HS-5 (cell line): ENCODE measurements at regions not wholly inside any gene's neighbourhood (a gene's known extent, or its start where the extent isn't known, plus 50 kb on each side); places are given as distances from the start of the nearest gene placed in this dataset.
"Not testable (repeated sequence)": the region's sequence is repeated elsewhere in the genome, so short reads cannot be mapped to it uniquely, and the experiment has no call there.

Source experiments
- DNase-seq: peaks from one replicate; pipeline ENCODE4 v3.0.0-alpha.2; 2012; ENCODE audit warnings: low read depth

- no peak for DNase-seq
Measured at GRCh38 chr6:142637624-142638351, 307.2 kb downstream of the HIVEP2 start.

GRCh38 chr6:142642651-142643050 lies 302.3 kb downstream of the HIVEP2 start:
- no peak for DNase-seq

- DNase-seq: no peak
Measured at GRCh38 chr6:142644866-142645265, 300.1 kb downstream of the HIVEP2 start.

DNA sequence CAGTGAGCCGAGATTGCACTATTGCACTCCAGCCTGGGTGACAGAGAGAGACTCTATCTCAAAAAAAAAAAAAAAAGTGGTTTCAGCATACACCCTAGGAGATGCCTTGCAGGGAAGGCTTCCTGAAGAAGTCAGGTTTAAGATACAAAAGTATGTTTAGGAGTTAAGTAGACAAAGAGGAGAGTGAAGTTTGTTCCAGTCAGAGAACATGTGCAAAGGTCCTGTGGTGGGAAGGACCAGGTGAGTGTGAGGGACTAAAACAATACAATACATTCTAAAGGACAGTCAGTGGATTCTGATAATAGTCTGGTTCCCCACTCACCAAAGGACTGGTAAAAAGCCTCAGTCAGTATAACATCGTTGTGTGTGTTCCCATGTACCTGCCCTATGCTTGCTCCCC lies 299.3 kb downstream of the HIVEP2 start:
- no peak for DNase-seq

- no peak for DNase-seq
Measured at GRCh38 chr6:142647449-142648035, 297.4 kb downstream of the HIVEP2 start.

DNA sequence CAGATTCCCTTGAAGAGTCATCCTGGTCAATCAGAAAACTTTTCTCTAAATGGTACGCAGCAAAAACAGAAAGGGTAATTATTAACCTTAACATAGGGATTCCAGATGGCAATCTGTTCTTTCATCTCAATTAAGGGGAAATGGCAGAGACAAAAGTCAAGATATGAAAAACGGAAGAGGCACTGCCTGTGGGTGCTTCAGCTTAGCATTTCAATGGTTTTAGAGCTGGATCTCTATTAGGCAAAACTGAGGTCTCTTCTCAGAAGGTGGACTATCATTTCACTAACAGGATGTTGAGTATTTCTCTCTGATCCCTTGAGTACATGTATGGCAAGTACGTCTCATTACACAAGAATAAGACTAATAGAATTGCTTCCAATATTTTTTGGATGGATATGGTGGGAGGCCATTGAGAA lies 296.9 kb downstream of the HIVEP2 start:
- no peak for DNase-seq

DNA sequence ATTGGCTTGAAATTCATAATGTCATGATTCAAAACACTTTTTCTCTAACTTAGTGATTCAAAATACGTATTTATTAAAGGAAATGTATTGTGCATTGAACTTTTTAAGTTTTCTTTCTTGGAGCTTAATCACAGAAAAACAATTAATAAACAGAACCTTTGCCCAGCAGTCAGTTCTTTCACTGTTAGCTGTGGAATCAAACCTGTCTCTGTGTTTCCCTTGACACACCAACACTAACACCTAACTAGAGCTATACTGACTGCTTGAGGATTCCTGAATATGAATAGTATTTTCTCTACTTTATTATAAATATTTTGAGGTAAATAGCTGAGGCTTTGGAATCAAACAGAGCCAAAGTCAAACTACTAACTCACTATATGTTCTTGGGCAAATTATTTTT lies 296.4 kb downstream of the HIVEP2 start:
- no peak for DNase-seq

- not testable (repeated sequence) for DNase-seq
Measured at GRCh38 chr6:142649438-142650234, 295.3 kb downstream of the HIVEP2 start.

- no peak for DNase-seq
Measured at GRCh38 chr6:142651384-142651783, 293.6 kb downstream of the HIVEP2 start.

DNA sequence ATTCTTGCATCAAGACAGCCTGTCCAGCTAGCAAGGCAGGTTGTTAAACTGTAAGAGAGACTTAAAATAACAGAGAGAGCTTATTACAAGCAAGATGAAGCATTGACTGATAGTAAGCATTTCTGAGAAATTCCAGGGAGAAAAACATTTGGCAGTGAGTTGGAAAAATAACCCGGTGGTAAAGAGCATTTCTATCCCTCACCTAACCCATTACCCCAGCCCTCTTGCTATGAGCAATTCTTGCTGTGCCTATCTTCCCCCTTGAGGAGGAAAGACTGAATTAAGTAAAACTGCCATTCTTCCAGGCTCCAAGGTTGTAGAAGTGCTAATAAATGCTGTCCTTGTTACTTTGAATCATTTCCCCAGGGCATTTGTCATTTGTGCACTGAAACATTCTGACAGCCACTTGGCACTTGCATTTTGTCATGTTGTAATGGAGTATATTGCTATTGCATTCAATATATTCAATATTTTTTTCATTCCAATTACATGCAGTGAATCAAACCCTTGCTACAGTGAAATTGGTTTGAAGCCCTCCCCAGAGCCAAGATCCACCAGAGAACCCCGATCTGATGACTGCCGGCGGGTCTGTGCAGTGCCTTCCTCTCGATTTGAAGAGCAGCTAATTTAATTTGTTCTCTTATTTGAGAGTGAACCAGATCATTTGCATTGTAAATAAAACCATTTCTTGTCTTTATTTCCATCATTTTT lies 291.1 kb downstream of the HIVEP2 start:
- no peak for DNase-seq

DNA sequence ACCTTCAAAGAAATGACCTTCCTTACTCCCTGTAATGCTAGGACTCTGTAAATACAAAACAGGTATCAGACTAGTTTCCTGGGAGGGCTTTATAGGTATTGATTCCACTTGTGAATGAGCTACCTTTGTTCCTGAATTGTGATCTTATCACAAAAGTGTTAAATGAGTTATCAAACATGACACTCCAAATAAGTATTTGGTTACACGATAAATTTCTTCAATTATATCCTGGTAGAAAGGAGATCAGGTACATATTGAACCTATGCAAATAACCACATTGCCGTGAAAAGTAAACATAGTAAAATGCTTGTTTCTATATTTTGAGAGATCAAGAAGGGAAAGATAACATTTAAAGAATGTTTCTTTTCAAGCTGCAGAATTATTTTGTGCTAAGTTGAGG lies 285.3 kb downstream of the HIVEP2 start:
- no peak for DNase-seq

DNA sequence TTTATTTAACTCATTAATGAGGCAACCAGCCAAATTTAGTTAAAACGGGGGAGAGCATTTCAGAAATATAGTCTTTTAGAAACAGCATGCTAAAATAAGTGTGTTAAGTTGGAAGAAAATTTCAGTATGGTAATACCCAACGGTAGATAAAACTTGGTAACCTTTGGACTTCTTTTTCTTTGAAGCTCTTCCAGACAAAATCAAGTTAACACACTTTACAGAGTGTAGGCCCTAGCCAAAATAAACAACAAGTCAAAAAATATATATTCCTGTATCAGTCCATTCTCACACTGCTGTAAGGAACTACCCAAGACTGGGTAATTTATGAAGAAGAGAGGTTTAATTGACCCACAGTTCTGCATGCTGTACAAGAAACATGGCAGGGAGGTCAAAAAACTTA lies 279.6 kb downstream of the HIVEP2 start:
- no peak for DNase-seq

DNA sequence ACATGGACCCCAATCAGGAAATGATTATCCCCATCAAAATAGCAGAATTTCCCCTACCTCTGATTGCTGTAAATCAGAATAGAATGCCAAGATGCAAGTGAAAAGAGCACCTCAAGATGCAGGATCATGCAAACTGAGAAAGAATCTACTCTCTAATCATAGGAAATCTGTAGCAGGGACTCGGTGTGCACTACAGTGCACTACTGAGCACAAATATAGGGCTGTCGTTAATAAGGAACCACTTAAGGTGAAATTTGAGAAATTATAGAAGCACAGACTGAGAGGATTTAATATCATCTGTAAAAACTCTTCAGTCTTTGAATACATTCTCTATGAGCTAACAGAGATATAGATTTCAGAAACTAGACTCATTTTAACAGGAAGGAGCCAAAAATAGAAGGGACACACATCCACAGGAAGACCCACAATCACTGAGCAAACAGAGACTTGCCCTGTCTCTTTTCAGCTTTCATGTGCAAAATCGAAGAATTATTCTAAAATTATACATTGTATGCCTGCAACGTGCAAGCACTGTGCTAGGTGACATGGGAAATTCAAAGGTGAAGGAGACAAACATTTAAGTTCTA lies 278.3 kb downstream of the HIVEP2 start:
- no peak for DNase-seq

- DNase-seq: no peak
Measured at GRCh38 chr6:142669471-142670351, 275.3 kb downstream of the HIVEP2 start.

DNA sequence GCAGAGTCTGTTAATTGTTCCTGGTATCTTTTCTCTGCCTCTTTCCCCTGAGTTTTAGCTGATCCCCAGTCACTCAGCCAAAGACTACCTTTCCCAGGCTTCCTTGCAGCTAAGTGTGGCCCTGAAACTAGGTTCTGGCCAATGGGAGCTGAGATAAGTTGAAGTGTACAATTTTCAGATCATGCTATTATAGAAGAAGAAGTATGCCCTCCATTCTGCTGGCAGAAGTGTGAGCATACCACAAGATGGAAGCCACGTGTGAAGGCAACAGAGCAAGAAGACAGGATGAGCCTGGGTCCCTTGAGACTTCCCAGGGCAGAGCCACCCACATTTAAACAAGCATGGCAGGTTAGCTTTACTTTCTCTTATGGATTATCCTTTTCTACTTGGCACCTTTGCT lies 273.2 kb downstream of the HIVEP2 start:
- no peak for DNase-seq

- no peak for DNase-seq
Measured at GRCh38 chr6:142675517-142675916, 269.5 kb downstream of the HIVEP2 start.

DNA sequence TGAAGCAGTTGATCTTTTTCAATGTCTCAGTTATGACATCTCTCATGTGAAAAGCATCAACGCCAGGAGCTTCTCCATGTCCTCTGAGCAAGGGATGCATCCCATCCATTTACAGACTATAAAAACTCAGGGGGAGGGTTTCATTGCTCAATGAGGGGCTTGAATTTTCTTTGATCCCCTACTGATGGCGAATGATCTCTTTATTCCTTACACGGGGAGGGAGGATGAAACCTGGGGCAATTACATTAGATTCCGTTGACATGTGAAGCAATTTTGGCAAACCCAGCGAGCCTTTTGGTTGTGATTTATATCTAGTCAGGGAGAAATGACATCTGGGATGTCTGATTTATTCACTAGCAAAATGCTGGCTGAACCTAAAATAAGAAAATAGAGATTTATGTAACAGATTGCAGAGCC lies 268.9 kb downstream of the HIVEP2 start:
- no peak for DNase-seq

DNA sequence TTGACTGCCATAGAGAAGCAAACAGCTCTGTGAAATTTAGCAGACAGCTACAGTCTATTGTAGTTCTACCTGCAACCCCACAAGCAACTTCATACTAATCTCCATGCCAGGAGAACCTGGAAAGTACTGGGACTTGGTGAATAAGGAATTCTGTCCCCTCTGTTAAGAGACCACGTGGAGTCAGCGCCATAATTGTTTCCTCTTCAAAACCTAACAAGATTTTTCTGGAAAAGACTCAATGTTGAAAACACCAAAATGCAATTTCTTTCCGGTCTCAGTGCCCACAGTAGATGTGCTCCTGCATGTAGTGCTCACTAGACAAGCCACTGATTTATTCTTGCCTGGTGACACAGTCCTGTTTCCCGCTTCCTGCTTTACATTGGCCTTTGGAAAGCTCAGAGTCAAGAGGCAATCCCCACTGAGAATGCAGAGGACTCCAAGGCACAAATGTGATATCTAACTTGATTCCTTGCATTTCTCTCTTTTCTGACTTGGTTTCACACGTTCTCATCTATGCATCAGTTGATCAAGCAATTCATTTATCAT lies 268.3 kb downstream of the HIVEP2 start:
- DNase-seq: no peak

- no peak for DNase-seq
Measured at GRCh38 chr6:142679907-142680700, 264.9 kb downstream of the HIVEP2 start.

DNA sequence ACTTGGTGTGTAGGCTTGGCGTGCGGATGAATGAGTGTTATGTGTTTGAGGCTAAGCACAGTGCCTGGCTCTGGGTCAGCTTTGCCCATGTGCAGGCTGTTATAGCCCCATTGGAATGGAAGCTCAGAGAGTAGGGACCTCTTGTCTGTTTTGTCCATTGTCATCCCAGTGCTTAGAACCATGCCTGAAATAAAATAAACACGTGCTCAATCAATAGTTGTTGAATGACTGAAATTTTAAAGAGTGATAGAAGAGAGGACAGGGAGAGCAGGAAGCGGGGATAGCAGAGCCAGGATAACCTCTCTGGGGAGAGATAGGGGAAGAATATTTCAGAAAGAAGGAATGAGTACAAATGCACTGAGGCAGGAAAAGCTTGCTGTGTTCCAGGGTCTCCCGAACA lies 263.9 kb downstream of the HIVEP2 start:
- DNase-seq: no peak
